Activated naive CD4-positive, alpha-beta T cell treated with anti-CD3 and anti-CD28 coated beads for 36 hours (primary cell): ENCODE measurements at regions not wholly inside any gene's neighbourhood (a gene's known extent, or its start where the extent isn't known, plus 50 kb on each side); places are given as distances from the start of the nearest gene placed in this dataset.

ENCODE experiments used
- CTCF ChIA-PET: fragments of 350-600 bp; sonication (Branson Sonifier 250); formaldehyde crosslinking; loops from one replicate; lab custom pipeline; 2021; ENCODE audit warnings: antibody characterized with exemption; lab: Charles Lee
- DNase-seq: peaks from one replicate; pipeline ENCODE4 v3.0.0-alpha.2; 2020
- H3K27ac Mint-ChIP-seq: one replicate; pipeline ENCODE4 v1.8.0; 2021; ENCODE audit warnings: mild to moderate bottlenecking, mixed read lengths
- H3K27me3 Mint-ChIP-seq: one replicate; pipeline ENCODE4 v1.8.0; 2021; ENCODE audit warnings: low read depth, mixed read lengths
- H3K36me3 Mint-ChIP-seq: one replicate; pipeline ENCODE4 v1.8.0; 2021; ENCODE audit warnings: low read depth, mixed read lengths
- H3K4me1 Mint-ChIP-seq: one replicate; pipeline ENCODE4 v1.8.0; 2021; ENCODE audit warnings: low read depth, mixed read lengths
- H3K4me3 Mint-ChIP-seq: one replicate; pipeline ENCODE4 v1.8.0; 2021; ENCODE audit warnings: mild to moderate bottlenecking, moderate library complexity, mixed read lengths
- H3K9me3 Mint-ChIP-seq: one replicate; pipeline ENCODE4 v1.8.0; 2021; ENCODE audit warnings: mixed read lengths
- intact Hi-C: fragments of 100-400 bp; cut with micrococcal nuclease; formaldehyde crosslinking; loops from one replicate; pipeline ENCODE4 v1.15.1; 2023

GRCh38 chr4:121246698-121247097 lies 82.6 kb upstream of the TNIP3 start:
- no peaks in the 10 kb centered on the region for H3K9me3 Mint-ChIP-seq
- CTCF ChIA-PET: interaction anchor here (5.2 kb wide), 1 partner anchor 55 kb away, joined by 50 read pairs; no protein-coding TSS in a partner anchor
- no peak for DNase-seq
- H3K27ac Mint-ChIP-seq: no peak overlapping the region
- H3K36me3 Mint-ChIP-seq: no peaks in the 10 kb centered on the region
- no peak overlapping the region for H3K4me3 Mint-ChIP-seq
- intact Hi-C loops: no loop called here
- no peaks in the 10 kb centered on the region for H3K27me3 Mint-ChIP-seq
- peaks cover 40% of the 10 kb centered on the region for H3K4me1 Mint-ChIP-seq

DNA sequence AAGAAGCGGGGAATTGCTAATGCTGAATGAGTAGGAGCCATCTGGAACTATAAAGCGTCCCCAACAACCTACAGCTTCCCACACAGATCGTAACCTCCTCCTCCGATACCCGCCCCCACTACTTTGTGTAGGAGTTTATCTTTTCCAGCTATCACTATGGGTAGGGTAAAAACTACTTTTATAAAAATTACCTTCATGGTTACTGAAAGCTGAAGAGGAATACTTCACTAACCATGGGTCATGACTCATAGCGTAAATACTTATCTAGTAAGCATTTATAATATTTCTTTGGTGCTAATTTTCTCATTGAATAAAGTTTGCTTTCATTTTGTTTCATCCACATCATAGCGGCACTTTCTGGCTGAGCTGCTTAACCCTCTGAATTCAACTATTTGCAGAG lies 79.4 kb upstream of the TNIP3 start:
- CTCF ChIA-PET: interaction anchor here (1.0 to 3.1 kb wide), 8 partner anchors 9 to 65 kb away, joined by 3 to 19 read pairs (median 6); no protein-coding TSS in a partner anchor
- intact Hi-C loops: loop anchor here (1.0 kb wide), 4 partner anchors 13 to 43 kb away; no protein-coding TSS in a partner anchor

DNA sequence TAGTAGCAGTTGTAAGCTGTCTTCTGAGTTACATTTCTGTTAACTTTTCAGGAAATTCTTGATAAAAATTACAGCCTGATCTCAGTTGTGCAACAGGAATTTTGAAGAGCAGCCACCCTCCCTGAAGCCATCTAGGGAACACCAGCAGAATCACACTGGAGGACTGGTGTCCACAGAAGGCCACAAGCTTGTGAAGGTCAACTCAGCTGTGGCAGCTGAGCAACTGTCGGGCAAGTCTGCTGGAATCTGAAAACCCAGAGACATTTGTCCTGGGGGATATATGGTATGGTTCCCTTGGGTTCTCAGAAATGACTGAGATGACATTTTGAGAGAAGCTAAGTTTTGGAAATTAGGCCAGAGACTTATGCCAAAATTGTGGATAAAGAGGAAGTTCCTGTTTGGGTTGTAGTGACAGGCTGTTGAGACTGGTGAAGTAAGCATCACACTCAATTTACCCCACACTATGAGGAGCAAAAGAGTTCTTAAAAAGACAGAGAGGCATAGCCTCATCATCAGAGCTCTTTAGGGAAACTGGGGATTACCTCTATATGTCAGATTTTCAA lies 78.1 kb upstream of the TNIP3 start:
- Mint-ChIP-seq H3K9me3 (no peaks in the 10 kb centered on the region), H3K4me3 (no peak overlapping the region), H3K36me3 (no peaks in the 10 kb centered on the region), H3K4me1 (peaks cover 26% of the 10 kb centered on the region), H3K27ac (no peak overlapping the region), H3K27me3 (no peaks in the 10 kb centered on the region)
- CTCF ChIA-PET: interaction anchor here (0.7 to 3.1 kb wide), 9 partner anchors 8 to 65 kb away, joined by 3 to 19 read pairs (median 4); no protein-coding TSS in a partner anchor
- DNase-seq: no peak
- intact Hi-C loops: no loop called here

More for the DNA sequence above, 79.4 kb upstream of the TNIP3 start:
- peaks cover 26% of the 10 kb centered on the region for H3K4me1 Mint-ChIP-seq
- no peaks in the 10 kb centered on the region for H3K27me3 Mint-ChIP-seq
- no peaks in the 10 kb centered on the region for H3K9me3 Mint-ChIP-seq
- no peaks in the 10 kb centered on the region for H3K36me3 Mint-ChIP-seq
- peak; percentile 46 for DNase-seq
- H3K4me3 Mint-ChIP-seq: peak overlapping the region; percentile 19
- H3K27ac Mint-ChIP-seq: no peak overlapping the region

DNA sequence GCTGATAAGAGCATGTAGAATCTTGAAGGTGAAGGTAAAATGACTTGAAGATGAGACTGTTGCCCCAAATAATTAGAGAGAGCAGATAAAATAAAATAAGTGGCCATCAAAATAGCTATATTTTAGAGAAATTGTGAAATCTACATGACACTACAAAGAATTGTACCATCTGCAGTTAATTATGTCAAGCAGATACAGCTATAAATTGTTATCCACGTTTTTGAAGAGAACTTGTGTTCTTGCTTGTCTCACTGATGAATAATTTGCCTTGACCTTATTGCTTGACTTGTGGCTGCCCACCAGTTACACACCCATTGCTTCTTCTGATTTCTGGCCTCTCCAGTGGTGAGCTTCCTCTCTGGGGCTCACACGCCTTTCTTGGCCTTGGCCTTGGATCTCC lies 75.8 kb upstream of the TNIP3 start:
- Mint-ChIP-seq H3K27ac (no peak overlapping the region), H3K36me3 (no peaks in the 10 kb centered on the region), H3K4me1 (peaks cover 23% of the 10 kb centered on the region), H3K9me3 (no peaks in the 10 kb centered on the region), H3K27me3 (no peaks in the 10 kb centered on the region), H3K4me3 (no peak overlapping the region)
- intact Hi-C loops: no loop called here
- CTCF ChIA-PET: interaction anchor here (0.9 to 1.6 kb wide), 3 partner anchors 12 to 52 kb away, joined by 3 to 5 read pairs (median 4); no protein-coding TSS in a partner anchor
- DNase-seq: no peak

DNA sequence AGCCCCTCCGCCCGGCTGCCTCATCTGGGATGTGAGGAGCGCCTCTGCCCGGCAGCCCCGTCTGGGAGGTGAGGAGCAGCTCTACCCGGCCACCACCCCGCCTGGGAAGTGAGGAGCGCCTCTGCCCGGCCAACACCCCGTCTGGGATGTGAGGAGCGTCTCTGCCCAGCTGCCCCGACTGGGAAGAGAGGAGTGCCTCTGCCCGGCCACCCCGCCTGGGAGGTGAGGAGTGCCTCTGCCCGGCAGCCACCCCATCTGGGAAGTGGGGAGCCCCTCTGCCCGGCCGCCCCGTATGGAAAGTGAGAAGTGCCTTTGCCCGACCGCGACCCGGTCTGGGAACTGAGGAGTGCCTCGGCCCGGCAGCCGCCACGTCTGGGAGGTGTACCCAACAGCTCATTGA lies 74.3 kb upstream of the TNIP3 start:
- CTCF ChIA-PET: no interaction called here
- no peak for DNase-seq
- Mint-ChIP-seq H3K9me3 (no peaks in the 10 kb centered on the region), H3K4me3 (no peak overlapping the region), H3K4me1 (peaks cover 14% of the 10 kb centered on the region), H3K36me3 (no peaks in the 10 kb centered on the region), H3K27me3 (no peaks in the 10 kb centered on the region), H3K27ac (no peak overlapping the region)
- intact Hi-C loops: no loop called here

- H3K4me1 Mint-ChIP-seq: peaks cover 2% of the 10 kb centered on the region
- no peak for DNase-seq
- no peaks in the 10 kb centered on the region for H3K36me3 Mint-ChIP-seq
- H3K27ac Mint-ChIP-seq: no peak overlapping the region
- H3K27me3 Mint-ChIP-seq: no peaks in the 10 kb centered on the region
- H3K4me3 Mint-ChIP-seq: no peak overlapping the region
- H3K9me3 Mint-ChIP-seq: no peaks in the 10 kb centered on the region
- CTCF ChIA-PET: no interaction called here
- intact Hi-C loops: no loop called here
Measured at GRCh38 chr4:121237069-121237399, 72.9 kb upstream of the TNIP3 start.

DNA sequence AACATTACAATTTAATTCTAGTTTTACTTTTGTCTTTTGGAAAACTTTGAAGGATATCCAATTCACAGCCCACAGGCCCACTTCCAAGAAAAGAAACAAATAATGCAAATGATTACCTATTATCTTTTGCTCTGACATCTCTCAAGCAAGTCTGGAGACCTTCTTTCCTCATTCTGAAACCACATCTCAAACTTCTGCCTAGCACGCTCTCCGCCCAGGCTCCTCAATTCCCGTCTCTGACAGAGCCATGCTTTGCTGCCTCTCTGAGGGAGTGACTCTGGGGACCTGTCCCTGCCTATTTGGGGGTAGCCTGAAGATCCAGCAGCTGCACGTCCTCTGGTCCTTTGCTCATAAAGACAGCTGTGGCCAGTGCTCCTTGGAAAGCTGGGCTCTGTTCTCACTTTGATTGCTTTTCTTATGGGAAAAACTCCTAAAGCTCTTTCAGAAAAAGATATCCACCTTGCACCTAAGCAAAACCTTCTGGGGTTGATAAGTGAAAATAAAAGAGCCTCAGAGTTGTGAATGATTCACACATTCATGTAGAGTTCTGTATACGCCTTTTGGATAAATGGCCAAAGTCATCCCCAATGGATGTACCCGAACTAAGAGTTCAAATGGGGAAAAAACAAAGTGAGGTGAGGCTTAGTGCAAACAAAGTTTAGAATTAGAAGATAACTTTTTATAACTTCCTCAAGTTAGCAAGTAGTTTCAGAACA lies 72.4 kb upstream of the TNIP3 start:
- no peak for DNase-seq
- intact Hi-C loops: no loop called here
- Mint-ChIP-seq H3K4me3 (no peak overlapping the region), H3K27me3 (no peaks in the 10 kb centered on the region), H3K36me3 (no peaks in the 10 kb centered on the region), H3K9me3 (no peaks in the 10 kb centered on the region), H3K27ac (no peak overlapping the region), H3K4me1 (peaks cover 4% of the 10 kb centered on the region)
- CTCF ChIA-PET: interaction anchor here (0.7 kb wide), 1 partner anchor 44 kb away, joined by 3 read pairs; no protein-coding TSS in a partner anchor

- no peak overlapping the region for H3K27ac Mint-ChIP-seq
- CTCF ChIA-PET: interaction anchor here (0.7 kb wide), 1 partner anchor 14 kb away, joined by 3 read pairs; no protein-coding TSS in a partner anchor
Measured at GRCh38 chr4:121233982-121234381, 69.9 kb upstream of the TNIP3 start.

GRCh38 chr4:121229993-121230392 lies 65.9 kb upstream of the TNIP3 start:
- H3K4me3 Mint-ChIP-seq: no peak overlapping the region
- H3K4me1 Mint-ChIP-seq: peaks cover 47% of the 10 kb centered on the region
- H3K36me3 Mint-ChIP-seq: no peaks in the 10 kb centered on the region
- no peaks in the 10 kb centered on the region for H3K9me3 Mint-ChIP-seq
- H3K27ac Mint-ChIP-seq: no peak overlapping the region
- H3K27me3 Mint-ChIP-seq: no peaks in the 10 kb centered on the region
- intact Hi-C loops: loop anchor here (10.0 kb wide), 1 partner anchor 575 kb away; the partner anchor contains the start of gene EXOSC9
- DNase-seq: no peak
- CTCF ChIA-PET: interaction anchor here (1.8 to 4.6 kb wide), 2 partner anchors 22 to 38 kb away, joined by 5 to 22 read pairs; no protein-coding TSS in a partner anchor

More at GRCh38 chr4:121233982-121234381, 69.9 kb upstream of the TNIP3 start:
- no peak overlapping the region for H3K4me3 Mint-ChIP-seq
- DNase-seq: no peak
- no peaks in the 10 kb centered on the region for H3K36me3 Mint-ChIP-seq
- H3K4me1 Mint-ChIP-seq: peaks cover 20% of the 10 kb centered on the region
- no peaks in the 10 kb centered on the region for H3K27me3 Mint-ChIP-seq
- intact Hi-C loops: no loop called here
- no peaks in the 10 kb centered on the region for H3K9me3 Mint-ChIP-seq

GRCh38 chr4:121228848-121229247 lies 64.7 kb upstream of the TNIP3 start:
- intact Hi-C loops: loop anchor here (10.0 kb wide), 1 partner anchor 576 kb away; the partner anchor contains the start of gene EXOSC9
- DNase-seq: no peak
- H3K4me1 Mint-ChIP-seq: peaks cover 49% of the 10 kb centered on the region
- H3K27ac Mint-ChIP-seq: no peak overlapping the region
- H3K27me3 Mint-ChIP-seq: no peaks in the 10 kb centered on the region
- H3K9me3 Mint-ChIP-seq: no peaks in the 10 kb centered on the region
- H3K4me3 Mint-ChIP-seq: no peak overlapping the region
- CTCF ChIA-PET: interaction anchor here (1.1 to 4.6 kb wide), 6 partner anchors 11 to 79 kb away, joined by 3 to 22 read pairs (median 4); no protein-coding TSS in a partner anchor
- no peaks in the 10 kb centered on the region for H3K36me3 Mint-ChIP-seq

GRCh38 chr4:121227341-121227792 lies 63.2 kb upstream of the TNIP3 start:
- H3K27ac Mint-ChIP-seq: peak overlapping the region; percentile 77
- H3K4me1 Mint-ChIP-seq: peaks cover 56% of the 10 kb centered on the region
- no peak for DNase-seq
- no peaks in the 10 kb centered on the region for H3K9me3 Mint-ChIP-seq
- H3K36me3 Mint-ChIP-seq: no peaks in the 10 kb centered on the region
- H3K4me3 Mint-ChIP-seq: peak overlapping the region; percentile 61
- CTCF ChIA-PET: interaction anchor here (0.8 to 4.6 kb wide), 6 partner anchors 8 to 35 kb away, joined by 4 to 22 read pairs (median 6); no protein-coding TSS in a partner anchor
- H3K27me3 Mint-ChIP-seq: no peaks in the 10 kb centered on the region
- intact Hi-C loops: loop anchor here (1.0 to 10.0 kb wide), 10 partner anchors 16 to 577 kb away; partner anchors contain the start of gene EXOSC9

DNA sequence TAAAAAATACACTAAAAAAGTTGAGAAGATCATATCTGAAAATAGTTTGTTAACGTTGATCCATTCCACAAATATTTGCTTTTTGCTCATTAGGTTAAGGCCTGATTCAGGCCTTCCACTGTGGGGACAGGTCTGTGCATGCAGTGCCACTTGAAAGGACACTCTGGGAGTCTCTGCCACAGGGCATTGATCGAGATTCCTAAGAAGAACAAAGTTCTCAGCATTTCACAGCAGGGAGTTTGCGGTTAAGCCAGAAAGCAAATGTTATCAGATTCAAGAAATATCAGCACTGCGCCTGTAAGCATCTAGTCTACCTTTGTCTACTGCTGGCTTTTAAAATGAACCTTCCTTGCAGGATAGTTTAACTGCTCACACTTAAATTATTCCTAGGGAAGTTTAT lies 62.2 kb upstream of the TNIP3 start:
- CTCF ChIA-PET: interaction anchor here (1.5 kb wide), 1 partner anchor 26 kb away, joined by 6 read pairs; no protein-coding TSS in a partner anchor
- H3K27ac Mint-ChIP-seq: peak overlapping the region; percentile 76
- H3K36me3 Mint-ChIP-seq: no peaks in the 10 kb centered on the region
- H3K27me3 Mint-ChIP-seq: no peaks in the 10 kb centered on the region
- H3K4me3 Mint-ChIP-seq: peak overlapping the region; percentile 61
- no peaks in the 10 kb centered on the region for H3K9me3 Mint-ChIP-seq
- peaks cover 63% of the 10 kb centered on the region for H3K4me1 Mint-ChIP-seq
- intact Hi-C loops: loop anchor here (10.0 kb wide), 1 partner anchor 578 kb away; the partner anchor contains the start of gene EXOSC9
- DNase-seq: no peak
